MCF 10A (cell line): ENCODE measurements at regions not wholly inside any gene's neighbourhood (a gene's known extent, or its start where the extent isn't known, plus 50 kb on each side); places are given as distances from the start of the nearest gene placed in this dataset.

Experiments used
- BruUV-seq: library from RNA; stranded (reverse); fragments of 400-500 nt; replicated peaks from 2 replicates; lab custom pipeline; 2021; lab: Mats Ljungman, UMichigan
- CTCF ChIA-PET: fragments of 300-600 bp; sonication (Branson Sonifier 250); formaldehyde crosslinking; extraction: SDS; loops from one replicate; lab custom pipeline; 2021; ENCODE audit warnings: antibody characterized with exemption, inconsistent platforms; lab: Yijun Ruan, JAX
- POLR2A ChIA-PET: fragments of 300-600, 350-650 bp; sonication (Branson Sonifier 250); formaldehyde crosslinking; extraction: SDS; loops from one replicate; lab custom pipeline; 2020; ENCODE audit warnings: antibody characterized with exemption, inconsistent platforms; lab: Yijun Ruan, JAX
- DNase-seq: peaks from one replicate; pipeline ENCODE4 v3.0.0-alpha.2; 2018; ENCODE audit not compliant: unreplicated experiment
- H3K27ac Mint-ChIP-seq: one replicate; pipeline ENCODE4 v1.8.0; 2022; ENCODE audit warnings: mild to moderate bottlenecking, low read depth, mixed read lengths; ENCODE audit not compliant: unreplicated experiment
- H3K27me3 Mint-ChIP-seq: one replicate; pipeline ENCODE4 v1.8.0; 2022; ENCODE audit warnings: mixed read lengths; ENCODE audit not compliant: insufficient read depth, unreplicated experiment
- H3K36me3 Mint-ChIP-seq: one replicate; pipeline ENCODE4 v1.8.0; 2022; ENCODE audit warnings: mild to moderate bottlenecking, moderate library complexity, mixed read lengths; ENCODE audit not compliant: insufficient read depth, unreplicated experiment
- H3K4me1 Mint-ChIP-seq: one replicate; pipeline ENCODE4 v1.8.0; 2022; ENCODE audit warnings: mixed read lengths; ENCODE audit not compliant: insufficient read depth, unreplicated experiment
- H3K4me3 Mint-ChIP-seq: one replicate; pipeline ENCODE4 v1.8.0; 2022; ENCODE audit warnings: mild to moderate bottlenecking, moderate library complexity, mixed read lengths; ENCODE audit not compliant: unreplicated experiment
- H3K9me3 Mint-ChIP-seq: one replicate; pipeline ENCODE4 v1.8.0; 2022; ENCODE audit warnings: mixed read lengths; ENCODE audit not compliant: unreplicated experiment
- intact Hi-C: fragments of 100-400 bp; cut with micrococcal nuclease; formaldehyde crosslinking; loops from 2 replicates; pipeline ENCODE4 v1.14.1; 2022
- TF ChIP-seq, protein P1 (sequence below): fragments of 200-600 bp; IDR thresholded peaks from one replicate; pipeline ENCODE4 v1.8.0; 2022; ENCODE audit warnings: antibody characterized with exemption, mild to moderate bottlenecking; ENCODE audit not compliant: unreplicated experiment

DNA sequence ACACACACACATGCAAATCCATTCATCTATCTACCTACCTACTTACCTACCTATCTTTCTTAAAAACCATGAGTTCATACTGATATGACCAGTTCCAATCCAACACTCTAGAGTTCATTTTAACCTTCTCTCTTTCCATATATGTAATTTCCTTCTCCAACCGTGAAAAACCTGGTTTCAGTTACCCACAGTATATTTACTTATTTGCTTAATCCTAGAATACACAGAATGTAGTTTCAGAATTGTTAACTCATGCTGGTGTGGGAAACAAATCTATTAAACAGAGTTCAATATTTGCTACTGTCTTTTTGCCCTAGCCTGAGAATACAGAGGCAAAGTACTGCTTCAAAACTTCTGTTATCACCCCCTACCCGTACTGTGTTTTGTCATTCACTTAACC lies 101.3 kb downstream of the RRM1 start:
- H3K9me3 Mint-ChIP-seq: peaks cover 5% of the 10 kb centered on the region
- DNase-seq: no peak
- BruUV-seq: no TSS peak
- H3K4me1 Mint-ChIP-seq: no peaks in the 10 kb centered on the region
- TF ChIP-seq, protein P1, sequence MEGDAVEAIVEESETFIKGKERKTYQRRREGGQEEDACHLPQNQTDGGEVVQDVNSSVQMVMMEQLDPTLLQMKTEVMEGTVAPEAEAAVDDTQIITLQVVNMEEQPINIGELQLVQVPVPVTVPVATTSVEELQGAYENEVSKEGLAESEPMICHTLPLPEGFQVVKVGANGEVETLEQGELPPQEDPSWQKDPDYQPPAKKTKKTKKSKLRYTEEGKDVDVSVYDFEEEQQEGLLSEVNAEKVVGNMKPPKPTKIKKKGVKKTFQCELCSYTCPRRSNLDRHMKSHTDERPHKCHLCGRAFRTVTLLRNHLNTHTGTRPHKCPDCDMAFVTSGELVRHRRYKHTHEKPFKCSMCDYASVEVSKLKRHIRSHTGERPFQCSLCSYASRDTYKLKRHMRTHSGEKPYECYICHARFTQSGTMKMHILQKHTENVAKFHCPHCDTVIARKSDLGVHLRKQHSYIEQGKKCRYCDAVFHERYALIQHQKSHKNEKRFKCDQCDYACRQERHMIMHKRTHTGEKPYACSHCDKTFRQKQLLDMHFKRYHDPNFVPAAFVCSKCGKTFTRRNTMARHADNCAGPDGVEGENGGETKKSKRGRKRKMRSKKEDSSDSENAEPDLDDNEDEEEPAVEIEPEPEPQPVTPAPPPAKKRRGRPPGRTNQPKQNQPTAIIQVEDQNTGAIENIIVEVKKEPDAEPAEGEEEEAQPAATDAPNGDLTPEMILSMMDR: no peak
- H3K4me3 Mint-ChIP-seq: no peak overlapping the region
- CTCF ChIA-PET: no interaction called here
- H3K27me3 Mint-ChIP-seq: peaks cover 25% of the 10 kb centered on the region
- no peaks in the 10 kb centered on the region for H3K36me3 Mint-ChIP-seq
- no peak overlapping the region for H3K27ac Mint-ChIP-seq
- POLR2A ChIA-PET: no interaction called here
- intact Hi-C loops: no loop called here

DNA sequence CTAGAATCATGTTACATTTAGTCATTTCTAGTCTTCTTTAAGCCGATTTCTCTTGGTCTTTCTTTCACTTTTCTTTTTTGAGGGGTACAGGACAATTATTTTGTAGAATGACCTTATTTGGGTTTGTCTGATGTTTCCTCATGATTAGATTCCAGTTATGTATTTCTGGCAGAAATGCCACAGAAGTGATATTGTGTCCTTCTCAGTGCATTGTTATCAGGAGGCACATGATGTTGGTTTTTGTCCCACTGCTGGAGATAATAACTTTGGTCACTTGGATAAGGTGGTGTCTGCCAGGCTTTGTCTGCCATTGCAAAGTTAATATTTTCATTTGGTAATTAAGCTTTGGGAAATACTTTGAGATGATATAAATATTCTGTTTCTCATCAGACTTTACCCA lies 100.3 kb downstream of the RRM1 start:
- intact Hi-C loops: no loop called here
- Mint-ChIP-seq H3K36me3 (no peaks in the 10 kb centered on the region), H3K4me3 (no peak overlapping the region), H3K27me3 (peaks cover 25% of the 10 kb centered on the region), H3K4me1 (no peaks in the 10 kb centered on the region), H3K27ac (no peak overlapping the region), H3K9me3 (peaks cover 3% of the 10 kb centered on the region)
- no peak for DNase-seq
- no TSS peak for BruUV-seq
- POLR2A ChIA-PET: no interaction called here
- TF ChIP-seq, protein P1: no peak
- CTCF ChIA-PET: no interaction called here

DNA sequence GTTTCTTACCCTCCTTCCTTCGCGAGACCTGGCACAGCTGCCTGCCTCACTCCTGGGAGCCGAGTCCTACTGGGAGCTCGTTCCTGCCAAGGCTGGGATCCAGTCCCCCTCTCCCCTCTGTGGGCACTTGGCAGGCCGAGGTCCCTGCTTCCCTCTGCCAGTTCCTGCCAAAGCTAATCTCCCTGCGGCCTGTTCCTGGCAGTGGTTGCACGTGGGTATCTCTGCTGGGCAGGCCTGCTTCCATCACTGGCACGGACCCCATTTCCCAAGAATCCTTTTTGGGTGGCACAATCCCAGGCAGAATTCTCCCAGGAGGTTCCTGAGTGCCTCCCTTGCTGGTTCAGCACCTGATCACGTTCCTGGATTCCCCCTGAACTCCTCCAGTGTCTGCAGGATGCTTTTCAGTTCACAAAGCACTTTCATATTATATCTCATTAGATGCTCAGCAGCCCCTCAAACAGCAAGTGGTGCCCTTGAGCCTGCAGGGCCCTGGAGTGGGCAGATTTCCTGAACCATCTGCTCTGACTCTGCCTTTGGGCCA lies 96.5 kb downstream of the RRM1 start:
- H3K27ac Mint-ChIP-seq: no peak overlapping the region
- H3K27me3 Mint-ChIP-seq: peaks cover 22% of the 10 kb centered on the region
- no peak for DNase-seq
- ChIA-PET POLR2A (interaction anchor here (0.7 kb wide), 1 partner anchor 274 kb away, joined by 3 read pairs; no protein-coding TSS in a partner anchor), CTCF (interaction anchor here (1.0 to 1.7 kb wide), 2 partner anchors 288 to 302 kb away, joined by 4 to 6 read pairs; no protein-coding TSS in a partner anchor)
- H3K4me1 Mint-ChIP-seq: no peaks in the 10 kb centered on the region
- BruUV-seq: no TSS peak
- intact Hi-C loops: no loop called here
- no peak overlapping the region for H3K4me3 Mint-ChIP-seq
- H3K9me3 Mint-ChIP-seq: no peaks in the 10 kb centered on the region
- TF ChIP-seq, protein P1: no peak
- H3K36me3 Mint-ChIP-seq: no peaks in the 10 kb centered on the region

DNA sequence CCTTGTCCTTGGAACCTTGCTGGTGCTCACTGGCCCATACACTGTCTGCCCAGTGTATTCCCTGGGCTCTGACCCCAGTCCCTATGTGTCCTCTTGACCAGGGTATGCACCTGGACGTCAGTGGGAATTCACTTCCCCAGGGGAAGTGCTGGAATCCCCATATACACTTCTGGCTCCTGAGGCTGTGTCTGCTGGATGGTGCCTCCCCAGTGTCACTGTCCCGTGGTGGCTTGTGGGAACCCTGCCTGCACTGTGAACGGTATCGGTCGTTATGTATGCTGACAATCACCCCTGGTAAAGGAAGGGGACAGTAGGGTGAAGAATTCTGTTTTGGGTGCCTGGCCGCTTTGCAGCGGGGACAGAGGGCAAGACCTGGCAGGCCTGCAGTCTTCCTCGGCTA lies 95.9 kb downstream of the RRM1 start:
- DNase-seq: no peak
- BruUV-seq: no TSS peak
- intact Hi-C loops: no loop called here

More for the DNA sequence above, 95.9 kb downstream of the RRM1 start:
- POLR2A ChIA-PET: interaction anchor here (0.7 kb wide), 1 partner anchor 274 kb away, joined by 3 read pairs; no protein-coding TSS in a partner anchor
- no peaks in the 10 kb centered on the region for H3K9me3 Mint-ChIP-seq
- no peak overlapping the region for H3K27ac Mint-ChIP-seq
- no peaks in the 10 kb centered on the region for H3K36me3 Mint-ChIP-seq
- H3K4me3 Mint-ChIP-seq: no peak overlapping the region
- no peaks in the 10 kb centered on the region for H3K4me1 Mint-ChIP-seq
- TF ChIP-seq, protein P1: no peak
- peaks cover 16% of the 10 kb centered on the region for H3K27me3 Mint-ChIP-seq
- CTCF ChIA-PET: interaction anchor here (0.6 to 1.7 kb wide), 3 partner anchors 288 to 482 kb away, joined by 3 to 4 read pairs (median 3); partner anchors contain the start of gene OR51D1
